ENCODE measurements at regions not wholly inside any gene's neighbourhood (a gene's known extent, or its start where the extent isn't known, plus 50 kb on each side); places are given as distances from the start of the nearest gene placed in this dataset.
A peak's percentile ranks its signal among the peaks of the same experiment; 100 is the strongest.

GRCh38 chr6:113434641-113435040, 422.5 kb upstream of the MARCKS start:
- DNase-seq (ENCODE audit: low read depth), result no peak
- no peak for TF ChIP-seq CTCF (conservative IDR thresholded peaks at IDR 0.05; ENCODE audit: low read depth, low read length)
- no peak overlapping the region for H3K4me3 ChIP-seq (ENCODE audit: low read length)

DNA sequence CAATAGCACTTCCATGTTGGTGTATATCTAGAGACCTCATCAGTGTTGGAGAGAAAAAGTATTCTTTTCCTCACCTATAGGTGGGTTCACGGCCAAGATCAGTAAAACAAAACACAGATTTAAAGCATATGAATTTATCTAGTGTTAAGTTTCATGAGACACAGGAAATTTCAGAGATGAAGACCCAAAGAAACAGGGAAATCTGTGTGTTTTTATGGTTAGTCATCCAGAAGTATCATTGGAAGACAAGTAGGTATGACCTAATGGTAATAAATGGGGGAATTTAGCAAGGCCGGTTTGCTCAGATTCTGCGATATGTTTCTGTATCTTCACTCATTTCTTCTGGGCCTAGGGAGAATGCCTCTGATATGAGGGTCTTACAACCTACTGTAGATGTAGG, 419.6 kb upstream of the MARCKS start:
- no peak for TF ChIP-seq CTCF (conservative IDR thresholded peaks at IDR 0.05; ENCODE audit: low read depth, low read length)
- no peak for DNase-seq (ENCODE audit: low read depth)
- H3K4me3 ChIP-seq (ENCODE audit: low read length), result no peak overlapping the region

DNA sequence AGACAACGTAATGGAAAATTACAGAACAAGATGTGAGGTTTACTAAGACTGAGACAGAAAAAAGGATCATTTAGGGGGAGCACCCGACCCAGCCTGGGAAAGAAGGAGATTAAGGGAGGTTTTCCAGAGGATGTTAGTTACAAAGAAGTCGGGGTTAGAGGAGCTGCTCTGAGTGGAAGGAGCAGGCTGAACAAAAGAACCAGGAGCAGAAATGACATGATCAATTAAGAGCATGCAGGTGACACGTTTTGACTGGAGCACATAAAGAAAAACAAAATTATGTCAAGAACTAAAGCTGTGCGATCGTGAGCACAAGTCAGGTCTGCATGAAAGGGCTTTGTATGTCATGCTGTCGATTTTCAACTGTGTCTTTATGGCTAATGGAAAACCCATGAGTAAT, 417.3 kb upstream of the MARCKS start:
- H3K4me3 ChIP-seq (ENCODE audit: low read length), result no peak overlapping the region
- TF ChIP-seq CTCF (conservative IDR thresholded peaks at IDR 0.05; ENCODE audit: low read depth, low read length), result no peak
- no peak for DNase-seq (ENCODE audit: low read depth)

DNA sequence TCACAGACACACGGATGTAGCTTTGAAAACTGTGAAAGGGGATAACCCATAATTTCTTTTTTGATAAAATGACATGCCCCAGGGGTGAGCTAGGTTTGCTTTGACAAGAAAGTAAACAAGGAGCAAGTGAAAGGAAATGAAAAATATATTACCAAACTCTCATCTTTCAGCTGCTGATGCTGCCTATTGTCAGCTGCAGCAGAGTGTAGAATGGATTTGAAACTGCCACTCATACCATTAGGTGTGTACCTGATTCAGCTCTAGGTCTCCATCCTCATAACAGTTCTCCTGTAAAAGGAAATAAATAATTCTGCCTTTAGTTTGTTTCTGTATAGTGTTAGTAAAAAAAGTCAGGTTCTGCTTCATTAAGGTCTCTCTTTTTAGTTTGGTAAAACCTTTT, 415.1 kb upstream of the MARCKS start:
- DNase-seq (ENCODE audit: low read depth), result no peak
- TF ChIP-seq CTCF (conservative IDR thresholded peaks at IDR 0.05; ENCODE audit: low read depth, low read length), result no peak
- no peak overlapping the region for H3K4me3 ChIP-seq (ENCODE audit: low read length)

DNA sequence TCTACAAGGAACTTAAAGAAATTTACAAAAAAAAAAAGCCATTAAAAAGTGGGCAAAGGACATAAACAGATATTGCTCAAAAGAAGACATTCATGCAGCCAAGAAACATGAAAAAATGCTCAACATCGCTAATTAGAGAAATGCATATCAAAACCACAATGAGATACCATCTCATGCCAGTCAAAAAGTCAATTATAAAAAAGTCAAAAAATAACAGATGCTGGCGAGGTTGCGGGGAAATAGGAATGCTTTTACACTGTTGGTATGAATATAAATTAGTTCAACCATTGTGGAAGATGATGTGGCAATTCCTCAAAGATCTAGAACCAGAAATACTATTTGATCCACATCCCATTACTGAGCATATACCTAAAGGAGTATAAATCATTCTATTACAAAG, 411.9 kb upstream of the MARCKS start:
- no peak overlapping the region for H3K4me3 ChIP-seq (ENCODE audit: low read length)
- TF ChIP-seq CTCF (conservative IDR thresholded peaks at IDR 0.05; ENCODE audit: low read depth, low read length), result no peak
- DNase-seq (ENCODE audit: low read depth), result no peak

- TF ChIP-seq CTCF (conservative IDR thresholded peaks at IDR 0.05; ENCODE audit: low read depth, low read length), result no peak
- H3K4me3 ChIP-seq (ENCODE audit: low read length), result no peak overlapping the region
- peak; percentile 86 for DNase-seq (ENCODE audit: low read depth)
Measured at GRCh38 chr6:113447088-113447831, 409.9 kb upstream of the MARCKS start.

- no peak overlapping the region for H3K4me3 ChIP-seq (ENCODE audit: low read length)
- TF ChIP-seq CTCF (conservative IDR thresholded peaks at IDR 0.05; ENCODE audit: low read depth, low read length), result no peak
- peak; percentile 43 for DNase-seq (ENCODE audit: low read depth)
Measured at GRCh38 chr6:113449051-113449450, 408.1 kb upstream of the MARCKS start.

Measured in retinal pigment epithelial cell (primary cell).